ENCODE measurements at regions not wholly inside any gene's neighbourhood (a gene's known extent, or its start where the extent isn't known, plus 50 kb on each side); places are given as distances from the start of the nearest gene placed in this dataset.
A peak's percentile ranks its signal among the peaks of the same experiment; 100 is the strongest.

- FAIRE-seq (peak; percentile 80), DNase-seq (ENCODE audit: insufficient read length) (no peak)
- no peak for TF ChIP-seq POLR2A (IDR thresholded peaks at IDR 0.05; ENCODE audit: low read depth, low read length)
- TF ChIP-seq POLR2AphosphoS5 (IDR thresholded peaks at IDR 0.05; ENCODE audit: low read depth, low read length): no peak
- TF ChIP-seq TAF1 (IDR thresholded peaks at IDR 0.05; ENCODE audit: borderline replicate concordance, low read depth, low read length): no peak
Measured at GRCh38 chr4:115851918-115852766, 738.7 kb upstream of the NDST4 start.

- DNase-seq (ENCODE audit: insufficient read length) (no peak), FAIRE-seq (peak; percentile 17)
- TF ChIP-seq TAF1 (IDR thresholded peaks at IDR 0.05; ENCODE audit: borderline replicate concordance, low read depth, low read length) (no peak), POLR2A (IDR thresholded peaks at IDR 0.05; ENCODE audit: low read depth, low read length) (no peak), POLR2AphosphoS5 (IDR thresholded peaks at IDR 0.05; ENCODE audit: low read depth, low read length) (no peak)
Measured at GRCh38 chr4:115850799-115851509, 737.5 kb upstream of the NDST4 start.

GRCh38 chr4:115844180-115844579 is 730.8 kb upstream of the NDST4 start:
- DNase-seq (ENCODE audit: insufficient read length): no peak
- TF ChIP-seq TAF1 (IDR thresholded peaks at IDR 0.05; ENCODE audit: borderline replicate concordance, low read depth, low read length): no peak
- TF ChIP-seq POLR2AphosphoS5 (IDR thresholded peaks at IDR 0.05; ENCODE audit: low read depth, low read length): no peak
- TF ChIP-seq POLR2A (IDR thresholded peaks at IDR 0.05; ENCODE audit: low read depth, low read length): no peak
- FAIRE-seq: no peak

GRCh38 chr4:115841871-115842270 is 728.5 kb upstream of the NDST4 start:
- TF ChIP-seq POLR2A (IDR thresholded peaks at IDR 0.05; ENCODE audit: low read depth, low read length) (no peak), TAF1 (IDR thresholded peaks at IDR 0.05; ENCODE audit: borderline replicate concordance, low read depth, low read length) (no peak), POLR2AphosphoS5 (IDR thresholded peaks at IDR 0.05; ENCODE audit: low read depth, low read length) (no peak)
- FAIRE-seq (no peak), DNase-seq (ENCODE audit: insufficient read length) (no peak)

- no peak for DNase-seq (ENCODE audit: insufficient read length)
- TF ChIP-seq POLR2A (IDR thresholded peaks at IDR 0.05; ENCODE audit: low read depth, low read length) (no peak), TAF1 (IDR thresholded peaks at IDR 0.05; ENCODE audit: borderline replicate concordance, low read depth, low read length) (no peak), POLR2AphosphoS5 (IDR thresholded peaks at IDR 0.05; ENCODE audit: low read depth, low read length) (no peak)
- no peak for FAIRE-seq
Measured at GRCh38 chr4:115834441-115834840, 721.0 kb upstream of the NDST4 start.

- TF ChIP-seq POLR2AphosphoS5 (IDR thresholded peaks at IDR 0.05; ENCODE audit: low read depth, low read length): no peak
- no peak for TF ChIP-seq POLR2A (IDR thresholded peaks at IDR 0.05; ENCODE audit: low read depth, low read length)
- TF ChIP-seq TAF1 (IDR thresholded peaks at IDR 0.05; ENCODE audit: borderline replicate concordance, low read depth, low read length): no peak
- FAIRE-seq (no peak), DNase-seq (ENCODE audit: insufficient read length) (no peak)
Measured at GRCh38 chr4:115824630-115825029, 711.2 kb upstream of the NDST4 start.

GRCh38 chr4:115803825-115804224 is 690.4 kb upstream of the NDST4 start:
- DNase-seq (ENCODE audit: insufficient read length) (no peak), FAIRE-seq (no peak)
- TF ChIP-seq POLR2A (IDR thresholded peaks at IDR 0.05; ENCODE audit: low read depth, low read length): no peak
- TF ChIP-seq TAF1 (IDR thresholded peaks at IDR 0.05; ENCODE audit: borderline replicate concordance, low read depth, low read length): no peak
- TF ChIP-seq POLR2AphosphoS5 (IDR thresholded peaks at IDR 0.05; ENCODE audit: low read depth, low read length): no peak

GRCh38 chr4:115790812-115791211 is 677.4 kb upstream of the NDST4 start:
- TF ChIP-seq POLR2AphosphoS5 (IDR thresholded peaks at IDR 0.05; ENCODE audit: low read depth, low read length) (no peak), POLR2A (IDR thresholded peaks at IDR 0.05; ENCODE audit: low read depth, low read length) (no peak), TAF1 (IDR thresholded peaks at IDR 0.05; ENCODE audit: borderline replicate concordance, low read depth, low read length) (no peak)
- DNase-seq (ENCODE audit: insufficient read length): no peak
- no peak for FAIRE-seq

- FAIRE-seq (no peak), DNase-seq (ENCODE audit: insufficient read length) (no peak)
- TF ChIP-seq POLR2AphosphoS5 (IDR thresholded peaks at IDR 0.05; ENCODE audit: low read depth, low read length): no peak
- TF ChIP-seq TAF1 (IDR thresholded peaks at IDR 0.05; ENCODE audit: borderline replicate concordance, low read depth, low read length): no peak
- no peak for TF ChIP-seq POLR2A (IDR thresholded peaks at IDR 0.05; ENCODE audit: low read depth, low read length)
Measured at GRCh38 chr4:115781528-115782146, 668.2 kb upstream of the NDST4 start.

- DNase-seq (ENCODE audit: insufficient read length) (no peak), FAIRE-seq (no peak)
- no peak for TF ChIP-seq POLR2A (IDR thresholded peaks at IDR 0.05; ENCODE audit: low read depth, low read length)
- no peak for TF ChIP-seq POLR2AphosphoS5 (IDR thresholded peaks at IDR 0.05; ENCODE audit: low read depth, low read length)
- no peak for TF ChIP-seq TAF1 (IDR thresholded peaks at IDR 0.05; ENCODE audit: borderline replicate concordance, low read depth, low read length)
Measured at GRCh38 chr4:115780835-115781234, 667.4 kb upstream of the NDST4 start.

- DNase-seq (ENCODE audit: insufficient read length) (no peak), FAIRE-seq (no peak)
- TF ChIP-seq POLR2AphosphoS5 (IDR thresholded peaks at IDR 0.05; ENCODE audit: low read depth, low read length) (no peak), TAF1 (IDR thresholded peaks at IDR 0.05; ENCODE audit: borderline replicate concordance, low read depth, low read length) (no peak), POLR2A (IDR thresholded peaks at IDR 0.05; ENCODE audit: low read depth, low read length) (no peak)
Measured at GRCh38 chr4:115780268-115780667, 666.8 kb upstream of the NDST4 start.
